Naive thymus-derived CD4-positive, alpha-beta T cell (primary cell): ENCODE measurements at regions not wholly inside any gene's neighbourhood (a gene's known extent, or its start where the extent isn't known, plus 50 kb on each side); places are given as distances from the start of the nearest gene placed in this dataset.

ENCODE experiments used
- ATAC-seq: fragments of 150-1000 bp; cut with Tn5 transposase; 2 replicates; pipeline ENCODE4 v1.10.0; 2021; ENCODE audit warnings: mild to moderate bottlenecking, moderate library complexity
- CTCF ChIA-PET: fragments of 350-600 bp; sonication (Branson Sonifier 250); formaldehyde crosslinking; loops from one replicate; lab custom pipeline; 2021; ENCODE audit warnings: antibody characterized with exemption; lab: Charles Lee
- POLR2A ChIA-PET: fragments of 350-600 bp; sonication (Branson Sonifier 250); formaldehyde crosslinking; loops from one replicate; lab custom pipeline; 2021; ENCODE audit warnings: antibody characterized with exemption, inconsistent platforms; lab: Charles Lee
- DNase-seq, 9 donors: peaks; one replicate each; pipeline versions ENCODE4 v3.0.0 to v3.0.0-alpha.2; 2020 to 2022; ENCODE audit warnings: mixed read lengths in 1 of 9
- H3K27ac ChIP-seq: one replicate; pipeline ENCODE4 v1.7.0; 2013; ENCODE audit warnings: mild to moderate bottlenecking, low read depth, low read length, moderate library complexity
- H3K27me3 ChIP-seq, 2 donors: one replicate each; pipeline ENCODE4 v1.7.0; 2013; ENCODE audit warnings: low read length in 2 of 2, mild to moderate bottlenecking in 2 of 2, moderate library complexity in 2 of 2; ENCODE audit not compliant: control insufficient read depth in 2 of 2, insufficient read depth in 2 of 2
- H3K36me3 ChIP-seq, 3 experiments: 1 replicate in 2 of 3; 2 replicates in 1 of 3; pipeline ENCODE4 v1.7.0; 2013; ENCODE audit warnings: low read length in 3 of 3, mild to moderate bottlenecking in 3 of 3, moderate library complexity in 1 of 3; ENCODE audit not compliant: insufficient read depth in 3 of 3, control insufficient read depth in 2 of 3
- H3K4me1 ChIP-seq, 2 donors: one replicate each; pipeline ENCODE4 v1.7.0; 2013; ENCODE audit warnings: low read length in 2 of 2, mild to moderate bottlenecking in 2 of 2, moderate library complexity in 1 of 2; ENCODE audit not compliant: control insufficient read depth in 2 of 2, insufficient read depth in 2 of 2
- H3K4me3 ChIP-seq: 2 replicates; pipeline ENCODE4 v1.7.0; 2013; ENCODE audit warnings: mild to moderate bottlenecking, low read length
- H3K9me3 ChIP-seq, 3 experiments: 1 replicate in 2 of 3; 2 replicates in 1 of 3; pipeline ENCODE4 v1.7.0; 2013; ENCODE audit warnings: low read length in 3 of 3; ENCODE audit not compliant: control insufficient read depth in 2 of 3
- H3K27ac Mint-ChIP-seq, 9 donors: one replicate each; pipeline ENCODE4 v1.8.0; 2020 to 2022; ENCODE audit warnings: mixed read lengths in 9 of 9, mild to moderate bottlenecking in 8 of 9, moderate library complexity in 5 of 9, inconsistent platforms in 2 of 9
- H3K27me3 Mint-ChIP-seq, 5 donors: one replicate each; pipeline ENCODE4 v1.8.0; 2021 to 2022; ENCODE audit warnings: mixed read lengths in 5 of 5, mild to moderate bottlenecking in 1 of 5
- H3K36me3 Mint-ChIP-seq, 5 donors: one replicate each; pipeline ENCODE4 v1.8.0; 2020 to 2022; ENCODE audit warnings: mixed read lengths in 5 of 5, mild to moderate bottlenecking in 3 of 5, inconsistent platforms in 1 of 5
- H3K4me1 Mint-ChIP-seq, 7 donors: one replicate each; pipeline ENCODE4 v1.8.0; 2020 to 2022; ENCODE audit warnings: mixed read lengths in 7 of 7, mild to moderate bottlenecking in 3 of 7, inconsistent platforms in 1 of 7
- H3K4me3 Mint-ChIP-seq, 10 donors: one replicate each; pipeline ENCODE4 v1.8.0; 2020 to 2022; ENCODE audit warnings: mild to moderate bottlenecking in 10 of 10, mixed read lengths in 10 of 10, moderate library complexity in 6 of 10, inconsistent platforms in 2 of 10
- H3K9me3 Mint-ChIP-seq, 11 donors: one replicate each; pipeline ENCODE4 v1.8.0; 2020 to 2022; ENCODE audit warnings: mixed read lengths in 11 of 11, mild to moderate bottlenecking in 4 of 11, inconsistent platforms in 1 of 11, moderate library complexity in 1 of 11
- intact Hi-C, 2 donors: fragments of 100-400 bp; cut with micrococcal nuclease; formaldehyde crosslinking; loops; one replicate each; pipeline ENCODE4 v1.15.1; 2023

GRCh38 chr2:7780321-7780720, 863.1 kb downstream of the RNF144A start:
- peaks cover 0 to 8% (median 0%) of the 10 kb centered on the region in 7 donors for H3K4me1 Mint-ChIP-seq
- H3K27me3 Mint-ChIP-seq: no peaks in the 10 kb centered on the region
- H3K4me1 ChIP-seq: no peaks in the 10 kb centered on the region
- DNase-seq (no peak), ATAC-seq (no peak)
- H3K27ac ChIP-seq: no peak overlapping the region
- intact Hi-C loops: no loop called here
- no peaks in the 10 kb centered on the region for H3K27me3 ChIP-seq
- CTCF ChIA-PET: no interaction called here
- no peak overlapping the region for H3K27ac Mint-ChIP-seq
- no peak overlapping the region for H3K4me3 ChIP-seq
- H3K36me3 Mint-ChIP-seq: peaks cover 0 to 12% (median 0%) of the 10 kb centered on the region in 5 donors
- H3K9me3 ChIP-seq: no peaks in the 10 kb centered on the region
- no peak overlapping the region for H3K4me3 Mint-ChIP-seq
- no peaks in the 10 kb centered on the region for H3K9me3 Mint-ChIP-seq
- POLR2A ChIA-PET: no interaction called here
- no peaks in the 10 kb centered on the region for H3K36me3 ChIP-seq

- Histone ChIP-seq H3K27ac (no peak overlapping the region), H3K36me3 (no peaks in the 10 kb centered on the region), H3K4me1 (no peaks in the 10 kb centered on the region), H3K9me3 (no peaks in the 10 kb centered on the region), H3K27me3 (no peaks in the 10 kb centered on the region), H3K4me3 (no peak overlapping the region)
- Mint-ChIP-seq H3K4me1 (no peaks in the 10 kb centered on the region), H3K27ac (no peak overlapping the region), H3K9me3 (peaks cover 0 to 2% (median 0%) of the 10 kb centered on the region in 11 donors), H3K4me3 (no peak overlapping the region), H3K36me3 (peaks cover 0 to 10% (median 0%) of the 10 kb centered on the region in 5 donors), H3K27me3 (no peaks in the 10 kb centered on the region)
- ATAC-seq (no peak), DNase-seq (no peak)
- intact Hi-C loops: no loop called here
- ChIA-PET POLR2A (no interaction called here), CTCF (no interaction called here)
These were observed 868.5 kb downstream of the RNF144A start for GRCh38 chr2:7785700-7786099.

- no peak overlapping the region for H3K27ac ChIP-seq
- Mint-ChIP-seq H3K36me3 (peaks cover 0 to 6% (median 0%) of the 10 kb centered on the region in 5 donors), H3K9me3 (peaks cover 0 to 2% (median 0%) of the 10 kb centered on the region in 11 donors), H3K27ac (no peak overlapping the region), H3K27me3 (no peaks in the 10 kb centered on the region), H3K4me3 (no peak overlapping the region), H3K4me1 (no peaks in the 10 kb centered on the region)
- DNase-seq (no peak), ATAC-seq (no peak)
- ChIA-PET CTCF (no interaction called here), POLR2A (no interaction called here)
- intact Hi-C loops: no loop called here
- H3K4me3 ChIP-seq: no peak overlapping the region
- no peaks in the 10 kb centered on the region for H3K27me3 ChIP-seq
- H3K4me1 ChIP-seq: no peaks in the 10 kb centered on the region
- H3K9me3 ChIP-seq: no peaks in the 10 kb centered on the region
- H3K36me3 ChIP-seq: no peaks in the 10 kb centered on the region
These were observed 871.5 kb downstream of the RNF144A start for GRCh38 chr2:7788736-7789135.

- intact Hi-C loops: no loop called here
- POLR2A ChIA-PET: no interaction called here
- no peaks in the 10 kb centered on the region for H3K36me3 ChIP-seq
- no peak overlapping the region for H3K27ac Mint-ChIP-seq
- no peak overlapping the region for H3K4me3 ChIP-seq
- H3K27me3 Mint-ChIP-seq: no peaks in the 10 kb centered on the region
- no peaks in the 10 kb centered on the region for H3K9me3 ChIP-seq
- CTCF ChIA-PET: interaction anchor here (1.0 to 1.2 kb wide), 2 partner anchors 143 to 224 kb away, joined by 4 read pairs; no protein-coding TSS in a partner anchor
- ATAC-seq (no peak), DNase-seq (no peak)
- H3K4me3 Mint-ChIP-seq: no peak overlapping the region
- H3K27me3 ChIP-seq: no peaks in the 10 kb centered on the region
- peaks cover 0 to 6% (median 0%) of the 10 kb centered on the region in 11 donors for H3K9me3 Mint-ChIP-seq
- no peak overlapping the region for H3K27ac ChIP-seq
- peaks cover 6 to 13% (median 10%) of the 10 kb centered on the region in 7 donors for H3K4me1 Mint-ChIP-seq
- no peaks in the 10 kb centered on the region for H3K4me1 ChIP-seq
- peaks cover 0 to 9% (median 0%) of the 10 kb centered on the region in 5 donors for H3K36me3 Mint-ChIP-seq
These were observed 874.9 kb downstream of the RNF144A start for GRCh38 chr2:7792031-7792651.

GRCh38 chr2:7795778-7796563, 878.8 kb downstream of the RNF144A start:
- Histone ChIP-seq H3K9me3 (peaks cover 0 to 3% (median 0%) of the 10 kb centered on the region in 3 experiments), H3K36me3 (no peaks in the 10 kb centered on the region), H3K27ac (no peak overlapping the region), H3K4me3 (no peak overlapping the region), H3K4me1 (no peaks in the 10 kb centered on the region), H3K27me3 (no peaks in the 10 kb centered on the region)
- POLR2A ChIA-PET: no interaction called here
- Mint-ChIP-seq H3K27me3 (no peaks in the 10 kb centered on the region), H3K9me3 (peaks cover 0 to 21% (median 5%) of the 10 kb centered on the region in 11 donors), H3K4me1 (peaks cover 6 to 13% (median 10%) of the 10 kb centered on the region in 7 donors), H3K36me3 (peaks cover 0 to 25% (median 9%) of the 10 kb centered on the region in 5 donors), H3K27ac (peak overlapping the region in 6 of 9 donors; percentile 18 to 53 (median 28)), H3K4me3 (peak overlapping the region in 8 of 10 donors; percentile 4 to 52 (median 22))
- intact Hi-C loops: no loop called here
- ATAC-seq (no peak), DNase-seq (no peak)
- CTCF ChIA-PET: interaction anchor here (0.9 kb wide), 1 partner anchor 368 kb away, joined by 3 read pairs; no protein-coding TSS in a partner anchor

- Mint-ChIP-seq H3K4me3 (no peak overlapping the region), H3K27me3 (no peaks in the 10 kb centered on the region), H3K4me1 (peaks cover 6 to 10% (median 8%) of the 10 kb centered on the region in 7 donors), H3K36me3 (peaks cover 6 to 35% (median 10%) of the 10 kb centered on the region in 5 donors), H3K27ac (no peak overlapping the region), H3K9me3 (peaks cover 5 to 36% (median 9%) of the 10 kb centered on the region in 11 donors)
- CTCF ChIA-PET: no interaction called here
- intact Hi-C loops: no loop called here
- no peaks in the 10 kb centered on the region for H3K27me3 ChIP-seq
- POLR2A ChIA-PET: no interaction called here
- H3K9me3 ChIP-seq: peaks cover 0 to 9% (median 5%) of the 10 kb centered on the region in 3 experiments
- DNase-seq (no peak), ATAC-seq (no peak)
- no peak overlapping the region for H3K27ac ChIP-seq
- no peaks in the 10 kb centered on the region for H3K4me1 ChIP-seq
- H3K4me3 ChIP-seq: no peak overlapping the region
- no peaks in the 10 kb centered on the region for H3K36me3 ChIP-seq
These were observed 881.8 kb upstream of the ID2 start for GRCh38 chr2:7800031-7800430.
